Right lobe of liver (tissue), 4 donors: ENCODE measurements at regions not wholly inside any gene's neighbourhood (a gene's known extent, or its start where the extent isn't known, plus 50 kb on each side); places are given as distances from the start of the nearest gene placed in this dataset.

Experiments used
- CTCF ChIP-seq, 4 donors: fragments of 200-600 bp in 3 of 4; fragments of 450-650 bp in 1 of 4; IDR thresholded peaks; one replicate each; pipeline versions ENCODE4 v1.5.1 to v1.8.0; 2016 to 2022; ENCODE audit warnings: antibody characterized with exemption in 4 of 4, mild to moderate bottlenecking in 2 of 4
- POLR2A ChIP-seq: fragments of 450-650 bp; IDR thresholded peaks from one replicate; pipeline ENCODE4 v1.6.1; 2017; ENCODE audit warnings: antibody characterized with exemption, mild to moderate bottlenecking
- donor health status: DM: no; HTN: no; CAD: no.
- donor health status: DM: no; HTN: no; CAD: no.
- donor health status: DM: no; HTN: yes; CAD: no.

GRCh38 chr1:101131239-101131843 lies 105.5 kb upstream of the S1PR1 start:
- TF ChIP-seq CTCF (IDR thresholded peaks at IDR 0.05) (no peak), POLR2A (no peak)
